ENCODE measurements at regions not wholly inside any gene's neighbourhood (a gene's known extent, or its start where the extent isn't known, plus 50 kb on each side); places are given as distances from the start of the nearest gene placed in this dataset.
"Not testable (repeated sequence)": the region's sequence is repeated elsewhere in the genome, so short reads cannot be mapped to it uniquely, and the experiment has no call there.

GRCh38 chr15:93779341-93779740 is 452.0 kb upstream of the MCTP2 start:
- DNase-seq (ENCODE audit: low read depth): no peak
- no peak for TF ChIP-seq CTCF (conservative IDR thresholded peaks at IDR 0.05; ENCODE audit: low read depth, low read length)
- H3K4me3 ChIP-seq (ENCODE audit: low read depth, low read length): no peak overlapping the region

- no peak for DNase-seq (ENCODE audit: low read depth)
- no peak for TF ChIP-seq CTCF (conservative IDR thresholded peaks at IDR 0.05; ENCODE audit: low read depth, low read length)
- no peak overlapping the region for H3K4me3 ChIP-seq (ENCODE audit: low read depth, low read length)
Measured at GRCh38 chr15:93771196-93772030, 459.9 kb upstream of the MCTP2 start.

- no peak overlapping the region for H3K4me3 ChIP-seq (ENCODE audit: low read depth, low read length)
- no peak for TF ChIP-seq CTCF (conservative IDR thresholded peaks at IDR 0.05; ENCODE audit: low read depth, low read length)
- no peak for DNase-seq (ENCODE audit: low read depth)
Measured at GRCh38 chr15:93770788-93771187, 460.6 kb upstream of the MCTP2 start.

GRCh38 chr15:93762036-93762435 is 469.3 kb upstream of the MCTP2 start:
- no peak for TF ChIP-seq CTCF (conservative IDR thresholded peaks at IDR 0.05; ENCODE audit: low read depth, low read length)
- no peak overlapping the region for H3K4me3 ChIP-seq (ENCODE audit: low read depth, low read length)
- no peak for DNase-seq (ENCODE audit: low read depth)

GRCh38 chr15:93759629-93760028 is 471.7 kb upstream of the MCTP2 start:
- no peak for DNase-seq (ENCODE audit: low read depth)
- TF ChIP-seq CTCF (conservative IDR thresholded peaks at IDR 0.05; ENCODE audit: low read depth, low read length): no peak
- no peak overlapping the region for H3K4me3 ChIP-seq (ENCODE audit: low read depth, low read length)

GRCh38 chr15:93758824-93759223 is 472.5 kb upstream of the MCTP2 start:
- no peak for DNase-seq (ENCODE audit: low read depth)
- no peak for TF ChIP-seq CTCF (conservative IDR thresholded peaks at IDR 0.05; ENCODE audit: low read depth, low read length)
- H3K4me3 ChIP-seq (ENCODE audit: low read depth, low read length): no peak overlapping the region

GRCh38 chr15:93748710-93749109 is 482.7 kb upstream of the MCTP2 start:
- DNase-seq (ENCODE audit: low read depth): no peak
- TF ChIP-seq CTCF (conservative IDR thresholded peaks at IDR 0.05; ENCODE audit: low read depth, low read length): no peak
- H3K4me3 ChIP-seq (ENCODE audit: low read depth, low read length): no peak overlapping the region

GRCh38 chr15:93734976-93735375 is 496.4 kb upstream of the MCTP2 start:
- not testable (repeated sequence) for DNase-seq (ENCODE audit: low read depth); H3K4me3 ChIP-seq (ENCODE audit: low read depth, low read length)

All from epithelial cell of proximal tubule (primary cell).